ENCODE measurements at regions not wholly inside any gene's neighbourhood (a gene's known extent, or its start where the extent isn't known, plus 50 kb on each side); places are given as distances from the start of the nearest gene placed in this dataset.

- Histone ChIP-seq H3K27ac (ENCODE audit: low read depth in 1 of 2, low read length in 2 of 2) (no peak overlapping the region), H3K36me3 (ENCODE audit: control insufficient read depth in 1 of 2, insufficient read depth in 2 of 2, low read length in 1 of 2) (no peaks in the 10 kb centered on the region), H3K9me3 (ENCODE audit: control insufficient read depth, low read length) (peaks cover 4% of the 10 kb centered on the region), H3K4me1 (ENCODE audit: control insufficient read depth in 1 of 2, insufficient read depth in 2 of 2, low read length in 2 of 2) (no peaks in the 10 kb centered on the region), H3K4me3 (ENCODE audit: low read length in 2 of 2) (no peak overlapping the region), H3K27me3 (ENCODE audit: control insufficient read depth in 1 of 2, insufficient read depth in 2 of 2, low read length in 1 of 2) (no peaks in the 10 kb centered on the region)
- ATAC-seq (ENCODE audit: low FRiP score) (no peak), DNase-seq (no peak)
- intact Hi-C loops (cut with DNase I), result no loop called here
Observed at GRCh38 chr5:9922719-9923118, 292.6 kb upstream of the TAS2R1 start.

GRCh38 chr5:9920697-9921096, 290.5 kb upstream of the TAS2R1 start:
- Histone ChIP-seq H3K27ac (ENCODE audit: low read depth in 1 of 2, low read length in 2 of 2) (no peak overlapping the region), H3K9me3 (ENCODE audit: control insufficient read depth, low read length) (peaks cover 4% of the 10 kb centered on the region), H3K4me3 (ENCODE audit: low read length in 2 of 2) (no peak overlapping the region), H3K36me3 (ENCODE audit: control insufficient read depth in 1 of 2, insufficient read depth in 2 of 2, low read length in 1 of 2) (no peaks in the 10 kb centered on the region), H3K4me1 (ENCODE audit: control insufficient read depth in 1 of 2, insufficient read depth in 2 of 2, low read length in 2 of 2) (no peaks in the 10 kb centered on the region), H3K27me3 (ENCODE audit: control insufficient read depth in 1 of 2, insufficient read depth in 2 of 2, low read length in 1 of 2) (no peaks in the 10 kb centered on the region)
- intact Hi-C loops (cut with DNase I), result no loop called here
- WGBS, 2 donors, result 48 to 54% methylated on average over 8 of the region's 8 CpGs
- no peak for DNase-seq
- ATAC-seq (ENCODE audit: low FRiP score), result no peak

GRCh38 chr5:9919306-9920030, 289.3 kb upstream of the TAS2R1 start:
- no peak for ATAC-seq (ENCODE audit: low FRiP score)
- H3K9me3 ChIP-seq (ENCODE audit: control insufficient read depth, low read length), result peaks cover 2% of the 10 kb centered on the region
- no peak overlapping the region for H3K4me3 ChIP-seq (ENCODE audit: low read length in 2 of 2)
- DNase-seq, result no peak
- no peak overlapping the region for H3K27ac ChIP-seq (ENCODE audit: low read depth in 1 of 2, low read length in 2 of 2)
- WGBS, 2 donors, result 15 to 20% methylated on average over 11 of the region's 11 CpGs
- no peaks in the 10 kb centered on the region for H3K36me3 ChIP-seq (ENCODE audit: control insufficient read depth in 1 of 2, insufficient read depth in 2 of 2, low read length in 1 of 2)
- peaks cover 0 to 2% of the 10 kb centered on the region in 2 donors for H3K27me3 ChIP-seq (ENCODE audit: control insufficient read depth in 1 of 2, insufficient read depth in 2 of 2, low read length in 1 of 2)
- intact Hi-C loops (cut with DNase I), result no loop called here
- H3K4me1 ChIP-seq (ENCODE audit: control insufficient read depth in 1 of 2, insufficient read depth in 2 of 2, low read length in 2 of 2), result no peaks in the 10 kb centered on the region

GRCh38 chr5:9905661-9906060, 275.5 kb upstream of the TAS2R1 start:
- no peak overlapping the region for H3K4me3 ChIP-seq (ENCODE audit: low read length in 2 of 2)
- no peak for ATAC-seq (ENCODE audit: low FRiP score)
- intact Hi-C loops (cut with DNase I), result no loop called here

GRCh38 chr5:9903801-9904200, 273.6 kb upstream of the TAS2R1 start:
- Histone ChIP-seq H3K4me1 (ENCODE audit: control insufficient read depth in 1 of 2, insufficient read depth in 2 of 2, low read length in 2 of 2) (no peaks in the 10 kb centered on the region), H3K36me3 (ENCODE audit: control insufficient read depth in 1 of 2, insufficient read depth in 2 of 2, low read length in 1 of 2) (no peaks in the 10 kb centered on the region), H3K4me3 (ENCODE audit: low read length in 2 of 2) (no peak overlapping the region), H3K9me3 (ENCODE audit: control insufficient read depth, low read length) (peaks cover 5% of the 10 kb centered on the region), H3K27me3 (ENCODE audit: control insufficient read depth in 1 of 2, insufficient read depth in 2 of 2, low read length in 1 of 2) (no peaks in the 10 kb centered on the region), H3K27ac (ENCODE audit: low read depth in 1 of 2, low read length in 2 of 2) (no peak overlapping the region)
- intact Hi-C loops (cut with DNase I), result no loop called here
- DNase-seq (peak in 1 of 2 donors; percentile 50), ATAC-seq (ENCODE audit: low FRiP score) (no peak)

More at GRCh38 chr5:9905661-9906060, 275.5 kb upstream of the TAS2R1 start:
- 80 to 88% methylated on average over 1 of the region's 1 CpG for WGBS, 2 donors
- H3K27me3 ChIP-seq (ENCODE audit: control insufficient read depth in 1 of 2, insufficient read depth in 2 of 2, low read length in 1 of 2), result no peaks in the 10 kb centered on the region
- no peaks in the 10 kb centered on the region for H3K4me1 ChIP-seq (ENCODE audit: control insufficient read depth in 1 of 2, insufficient read depth in 2 of 2, low read length in 2 of 2)
- H3K36me3 ChIP-seq (ENCODE audit: control insufficient read depth in 1 of 2, insufficient read depth in 2 of 2, low read length in 1 of 2), result no peaks in the 10 kb centered on the region
- no peak overlapping the region for H3K27ac ChIP-seq (ENCODE audit: low read depth in 1 of 2, low read length in 2 of 2)
- no peak for DNase-seq
- H3K9me3 ChIP-seq (ENCODE audit: control insufficient read depth, low read length), result peaks cover 5% of the 10 kb centered on the region

GRCh38 chr5:9898319-9898718, 268.2 kb upstream of the TAS2R1 start:
- DNase-seq (no peak), ATAC-seq (ENCODE audit: low FRiP score) (no peak)
- no peaks in the 10 kb centered on the region for H3K36me3 ChIP-seq (ENCODE audit: control insufficient read depth in 1 of 2, insufficient read depth in 2 of 2, low read length in 1 of 2)
- H3K9me3 ChIP-seq (ENCODE audit: control insufficient read depth, low read length), result no peaks in the 10 kb centered on the region
- H3K27me3 ChIP-seq (ENCODE audit: control insufficient read depth in 1 of 2, insufficient read depth in 2 of 2, low read length in 1 of 2), result no peaks in the 10 kb centered on the region
- no peak overlapping the region for H3K27ac ChIP-seq (ENCODE audit: low read depth in 1 of 2, low read length in 2 of 2)
- 54 to 62% methylated on average over 4 of the region's 4 CpGs for WGBS, 2 donors
- H3K4me1 ChIP-seq (ENCODE audit: control insufficient read depth in 1 of 2, insufficient read depth in 2 of 2, low read length in 2 of 2), result no peaks in the 10 kb centered on the region
- no peak overlapping the region for H3K4me3 ChIP-seq (ENCODE audit: low read length in 2 of 2)
- intact Hi-C loops (cut with DNase I), result no loop called here

- 92% methylated on average over 5 of the region's 5 CpGs for WGBS, 2 donors
- Histone ChIP-seq H3K36me3 (ENCODE audit: control insufficient read depth in 1 of 2, insufficient read depth in 2 of 2, low read length in 1 of 2) (no peaks in the 10 kb centered on the region), H3K4me3 (ENCODE audit: low read length in 2 of 2) (no peak overlapping the region)
Observed at GRCh38 chr5:9895302-9895645, 265.1 kb upstream of the TAS2R1 start.

GRCh38 chr5:9894571-9895301, 264.6 kb upstream of the TAS2R1 start:
- Histone ChIP-seq H3K27ac (ENCODE audit: low read depth in 1 of 2, low read length in 2 of 2) (no peak overlapping the region), H3K4me1 (ENCODE audit: control insufficient read depth in 1 of 2, insufficient read depth in 2 of 2, low read length in 2 of 2) (no peaks in the 10 kb centered on the region), H3K9me3 (ENCODE audit: control insufficient read depth, low read length) (no peaks in the 10 kb centered on the region), H3K36me3 (ENCODE audit: control insufficient read depth in 1 of 2, insufficient read depth in 2 of 2, low read length in 1 of 2) (no peaks in the 10 kb centered on the region), H3K4me3 (ENCODE audit: low read length in 2 of 2) (no peak overlapping the region), H3K27me3 (ENCODE audit: control insufficient read depth in 1 of 2, insufficient read depth in 2 of 2, low read length in 1 of 2) (no peaks in the 10 kb centered on the region)
- WGBS, 2 donors, result 88 to 94% methylated on average over 3 of the region's 3 CpGs
- DNase-seq, result no peak
- intact Hi-C loops (cut with DNase I), result no loop called here
- no peak for ATAC-seq (ENCODE audit: low FRiP score)

More at GRCh38 chr5:9895302-9895645, 265.1 kb upstream of the TAS2R1 start:
- no peak for ATAC-seq (ENCODE audit: low FRiP score)
- no peaks in the 10 kb centered on the region for H3K27me3 ChIP-seq (ENCODE audit: control insufficient read depth in 1 of 2, insufficient read depth in 2 of 2, low read length in 1 of 2)
- intact Hi-C loops (cut with DNase I), result no loop called here
- no peaks in the 10 kb centered on the region for H3K9me3 ChIP-seq (ENCODE audit: control insufficient read depth, low read length)
- no peaks in the 10 kb centered on the region for H3K4me1 ChIP-seq (ENCODE audit: control insufficient read depth in 1 of 2, insufficient read depth in 2 of 2, low read length in 2 of 2)
- H3K27ac ChIP-seq (ENCODE audit: low read depth in 1 of 2, low read length in 2 of 2), result no peak overlapping the region
- DNase-seq, result no peak

- intact Hi-C loops (cut with DNase I), result no loop called here
- Histone ChIP-seq H3K4me1 (ENCODE audit: control insufficient read depth in 1 of 2, insufficient read depth in 2 of 2, low read length in 2 of 2) (no peaks in the 10 kb centered on the region), H3K4me3 (ENCODE audit: low read length in 2 of 2) (no peak overlapping the region), H3K36me3 (ENCODE audit: control insufficient read depth in 1 of 2, insufficient read depth in 2 of 2, low read length in 1 of 2) (no peaks in the 10 kb centered on the region), H3K27me3 (ENCODE audit: control insufficient read depth in 1 of 2, insufficient read depth in 2 of 2, low read length in 1 of 2) (no peaks in the 10 kb centered on the region), H3K9me3 (ENCODE audit: control insufficient read depth, low read length) (no peaks in the 10 kb centered on the region), H3K27ac (ENCODE audit: low read depth in 1 of 2, low read length in 2 of 2) (no peak overlapping the region)
- DNase-seq (no peak), ATAC-seq (ENCODE audit: low FRiP score) (no peak)
- WGBS, 2 donors, result 89 to 91% methylated on average over 3 of the region's 3 CpGs
Observed at GRCh38 chr5:9892696-9893095, 262.5 kb upstream of the TAS2R1 start.

Measured in aorta (tissue), 5 donors.